Loucy (cell line): ENCODE measurements at regions not wholly inside any gene's neighbourhood (a gene's known extent, or its start where the extent isn't known, plus 50 kb on each side); places are given as distances from the start of the nearest gene placed in this dataset.

ENCODE experiments used
- CTCF ChIP-seq: fragments of 200-600 bp; sonication (generic); conservative IDR thresholded peaks from 2 replicates; pipeline ENCODE4 v1.5.1; 2014; ENCODE audit warnings: mild to moderate bottlenecking, antibody characterized with exemption, low read length
- EZH2phosphoT487 ChIP-seq: fragments of 200-600 bp; IDR thresholded peaks from 2 replicates; pipeline ENCODE4 v1.6.1; 2018; ENCODE audit warnings: antibody characterized with exemption, mild to moderate bottlenecking, moderate library complexity, borderline replicate concordance

GRCh38 chr11:69354545-69354897 lies 60.6 kb downstream of the MYEOV start:
- no peak for TF ChIP-seq CTCF
- TF ChIP-seq EZH2phosphoT487, result no peak
